D721Med (cell line): ENCODE measurements at regions not wholly inside any gene's neighbourhood (a gene's known extent, or its start where the extent isn't known, plus 50 kb on each side); places are given as distances from the start of the nearest gene placed in this dataset.

Source experiments
- DNase-seq: peaks from one replicate; pipeline ENCODE4 v3.0.0; 2011; ENCODE audit warnings: low spot score; ENCODE audit not compliant: insufficient read length
- FAIRE-seq: peaks from 2 replicates; lab custom pipeline; 2011; peaks lifted over from hg19 to GRCh38; lab: Jason Lieb, UNC
- CTCF ChIP-seq: IDR thresholded peaks from 2 replicates; pipeline ENCODE4 v1.5.1; 2012; ENCODE audit warnings: mild to moderate bottlenecking, control low read depth; ENCODE audit not compliant: insufficient read depth; ENCODE audit errors: missing control alignments

GRCh38 chr5:114210662-114211061 lies 151.2 kb upstream of the KCNN2 start:
- TF ChIP-seq CTCF = no peak
- FAIRE-seq = no peak

GRCh38 chr5:114221807-114222206 lies 140.1 kb upstream of the KCNN2 start:
- FAIRE-seq (no peak), DNase-seq (no peak)
- TF ChIP-seq CTCF = no peak

More at GRCh38 chr5:114210662-114211061, 151.2 kb upstream of the KCNN2 start:
- no peak for DNase-seq

- DNase-seq (no peak), FAIRE-seq (no peak)
- peak; percentile 59 for TF ChIP-seq CTCF
Measured at GRCh38 chr5:114223866-114224265, 138.0 kb upstream of the KCNN2 start.

- DNase-seq (no peak), FAIRE-seq (no peak)
- no peak for TF ChIP-seq CTCF
Measured at GRCh38 chr5:114237766-114238165, 124.1 kb upstream of the KCNN2 start.

GRCh38 chr5:114238771-114239313 lies 123.0 kb upstream of the KCNN2 start:
- FAIRE-seq (no peak), DNase-seq (no peak)
- no peak for TF ChIP-seq CTCF

- FAIRE-seq = no peak
- no peak for TF ChIP-seq CTCF
- DNase-seq = no peak
Measured at GRCh38 chr5:114243281-114243971, 118.4 kb upstream of the KCNN2 start.

- no peak for TF ChIP-seq CTCF
- FAIRE-seq = no peak
- no peak for DNase-seq
Measured at GRCh38 chr5:114243972-114244317, 117.9 kb upstream of the KCNN2 start.
